Transverse colon (tissue), 4 donors: ENCODE measurements at regions not wholly inside any gene's neighbourhood (a gene's known extent, or its start where the extent isn't known, plus 50 kb on each side); places are given as distances from the start of the nearest gene placed in this dataset.

ENCODE experiments used
- DNase-seq: peaks from one replicate; pipeline ENCODE4 v3.0.0-alpha.2; 2019
- H3K27ac ChIP-seq, 4 donors: fragments of 200-600 bp; sonication (generic); 2 replicates each; pipeline ENCODE4 v1.5.1; 2016 to 2018; ENCODE audit warnings: inconsistent platforms in 4 of 4
- H3K27me3 ChIP-seq: fragments of 200-600 bp; sonication (generic); 2 replicates; pipeline ENCODE4 v1.5.1; 2017; ENCODE audit warnings: inconsistent platforms
- H3K36me3 ChIP-seq, 4 donors: fragments of 200-600 bp; sonication (generic); 2 replicates each; pipeline ENCODE4 v1.5.1; 2017 to 2019; ENCODE audit warnings: inconsistent platforms in 4 of 4
- H3K4me1 ChIP-seq, 4 donors: fragments of 200-600 bp; sonication (generic); 2 replicates each; pipeline ENCODE4 v1.5.1; 2017 to 2020; ENCODE audit warnings: inconsistent platforms in 4 of 4
- H3K4me3 ChIP-seq, 4 donors: fragments of 200-600 bp; sonication (generic); 1 replicate in 1 of 4; 2 replicates in 3 of 4; pipeline versions ENCODE4 v1.5.1 to v1.6.1; 2017 to 2019; ENCODE audit warnings: inconsistent platforms in 4 of 4
- H3K9me3 ChIP-seq, 2 donors: fragments of 200-600 bp; sonication (generic); 2 replicates each; pipeline ENCODE4 v1.5.1; 2017 to 2019; ENCODE audit warnings: inconsistent platforms in 2 of 2
- CTCF ChIP-seq, 5 experiments: fragments of 200-600 bp in 3 of 5; fragments of 450-650 bp in 2 of 5; sonication (generic) in 3 of 5; IDR thresholded peaks; 1 replicate in 2 of 5; 2 replicates in 3 of 5; pipeline ENCODE4 v1.5.1; 2016 to 2017; ENCODE audit warnings: antibody characterized with exemption in 5 of 5, inconsistent platforms in 3 of 5, mild to moderate bottlenecking in 2 of 5, moderate library complexity in 1 of 5
- EP300 ChIP-seq: sonication (generic); formaldehyde crosslinking; IDR thresholded peaks from one replicate; pipeline ENCODE4 v1.6.1; 2017; ENCODE audit warnings: antibody characterized with exemption, low read depth
- POLR2A ChIP-seq: fragments of 450-650 bp; IDR thresholded peaks from one replicate; pipeline ENCODE4 v1.6.1; 2016; ENCODE audit warnings: antibody characterized with exemption, mild to moderate bottlenecking, moderate library complexity
- POLR2AphosphoS5 ChIP-seq, 3 donors: sonication (generic); formaldehyde crosslinking; IDR thresholded peaks; one replicate each; pipeline ENCODE4 v1.6.1; 2016; ENCODE audit warnings: antibody characterized with exemption in 3 of 3
- WGBS, 2 donors: methylation state at CpG; one replicate each; pipeline ENCODE4 v1.1.5; 2018; ENCODE audit warnings: low coverage in 1 of 2; 5-methylcytosine and 5-hydroxymethylcytosine counted together
- in situ Hi-C, 4 donors: fragments of 200-750 bp; cut with MboI; loops; one replicate each; pipeline versions ENCODE4 v1.15.0 to v1.15.1; 2017; ENCODE audit warnings: low sequenced_read_pairs in 3 of 4, low pct_ligation_motif_present in 1 of 4, low pct_unique_long_range_greater_than_20kb in 1 of 4
- intact Hi-C: fragments of 100-400 bp; cut with DNase I; formaldehyde crosslinking; loops from one replicate; pipeline ENCODE4 v1.15.1; 2023; ENCODE audit warnings: low total_unique reads

DNA sequence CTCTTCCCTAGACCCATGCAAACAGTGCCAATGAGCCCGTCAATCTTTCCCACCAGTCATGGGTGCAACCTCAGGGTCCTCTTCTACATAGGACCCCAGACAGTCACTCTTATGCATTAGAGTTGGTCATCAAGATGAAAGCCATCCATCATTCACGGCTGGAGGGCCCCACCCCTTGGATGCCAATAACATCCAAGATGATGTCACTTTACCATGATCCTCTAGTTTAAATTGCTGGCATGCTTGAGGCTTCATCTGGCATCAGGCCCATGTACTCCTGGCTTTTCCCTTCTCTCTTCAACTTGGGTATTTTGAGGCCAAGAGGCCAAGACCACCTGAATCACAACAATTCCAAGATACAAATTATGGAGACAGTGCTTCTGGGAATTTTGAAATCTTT is 91.1 kb upstream of the MAPK4 start:
- no peak for DNase-seq
- H3K27me3 ChIP-seq, result no peaks in the 10 kb centered on the region
- H3K27ac ChIP-seq, result no peak overlapping the region
- H3K4me1 ChIP-seq, result no peaks in the 10 kb centered on the region
- no peak for TF ChIP-seq EP300
- TF ChIP-seq CTCF (IDR thresholded peaks at IDR 0.05), result no peak
- in situ Hi-C loops, result no loop called here
- intact Hi-C loops, result no loop called here
- WGBS, 2 donors, result 79% methylated on average over 2 of the region's 2 CpGs; no CpG with 5 or more reads in 1 of the 2 donors
- H3K36me3 ChIP-seq, result no peaks in the 10 kb centered on the region
- no peaks in the 10 kb centered on the region for H3K9me3 ChIP-seq
- no peak overlapping the region for H3K4me3 ChIP-seq

GRCh38 chr18:50469380-50469781 is 90.5 kb upstream of the MAPK4 start:
- WGBS, 2 donors, result 79% methylated on average over 6 of the region's 6 CpGs; no CpG with 5 or more reads in 1 of the 2 donors
- Histone ChIP-seq H3K27me3 (no peaks in the 10 kb centered on the region), H3K4me1 (no peaks in the 10 kb centered on the region), H3K36me3 (no peaks in the 10 kb centered on the region), H3K4me3 (no peak overlapping the region), H3K9me3 (no peaks in the 10 kb centered on the region), H3K27ac (no peak overlapping the region)
- in situ Hi-C loops (no loop called here), intact Hi-C loops (no loop called here)
- no peak for DNase-seq
- TF ChIP-seq CTCF (IDR thresholded peaks at IDR 0.05) (no peak), POLR2AphosphoS5 (IDR thresholded peaks at IDR 0.05) (no peak), EP300 (no peak), POLR2A (no peak)

DNA sequence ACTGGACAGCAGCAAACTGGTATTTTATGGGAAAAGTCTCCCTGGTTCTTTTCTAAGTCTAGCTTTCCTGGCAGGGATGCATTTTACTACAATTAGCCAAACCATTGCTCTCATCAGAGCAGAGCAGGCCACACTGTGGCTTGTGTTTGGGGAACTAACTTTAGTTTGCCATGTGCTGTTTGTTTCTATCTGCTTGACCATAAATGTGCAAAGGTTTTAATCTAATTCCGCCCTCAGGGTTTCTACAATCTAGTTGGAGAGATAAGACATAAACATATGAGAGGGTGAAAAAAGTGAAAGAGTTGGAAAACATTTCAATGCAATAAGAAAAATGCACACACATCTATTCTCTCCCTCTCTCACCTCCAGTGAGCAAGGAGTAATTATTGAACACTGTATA is 86.9 kb upstream of the MAPK4 start:
- H3K4me3 ChIP-seq, result no peak overlapping the region
- in situ Hi-C loops, result no loop called here
- H3K27me3 ChIP-seq, result no peaks in the 10 kb centered on the region
- TF ChIP-seq CTCF (IDR thresholded peaks at IDR 0.05), result no peak
- TF ChIP-seq POLR2AphosphoS5 (IDR thresholded peaks at IDR 0.05), result no peak
- TF ChIP-seq POLR2A, result no peak
- TF ChIP-seq EP300, result no peak
- no peaks in the 10 kb centered on the region for H3K4me1 ChIP-seq
- H3K27ac ChIP-seq, result no peak overlapping the region
- no peaks in the 10 kb centered on the region for H3K36me3 ChIP-seq
- 68 to 79% methylated on average over 1 of the region's 1 CpG for WGBS, 2 donors
- intact Hi-C loops, result no loop called here
- H3K9me3 ChIP-seq, result no peaks in the 10 kb centered on the region
- DNase-seq, result no peak

- Histone ChIP-seq H3K36me3 (no peaks in the 10 kb centered on the region), H3K27me3 (no peaks in the 10 kb centered on the region), H3K4me1 (no peaks in the 10 kb centered on the region), H3K9me3 (no peaks in the 10 kb centered on the region), H3K27ac (no peak overlapping the region), H3K4me3 (no peak overlapping the region)
- TF ChIP-seq POLR2A, result no peak
- TF ChIP-seq EP300, result no peak
- TF ChIP-seq POLR2AphosphoS5 (IDR thresholded peaks at IDR 0.05), result no peak
- TF ChIP-seq CTCF (IDR thresholded peaks at IDR 0.05), result no peak
- in situ Hi-C loops (no loop called here), intact Hi-C loops (no loop called here)
- no peak for DNase-seq
- WGBS, 2 donors, result 70% methylated on average over 5 of the region's 5 CpGs; no CpG with 5 or more reads in 1 of the 2 donors
Observed at GRCh38 chr18:50473881-50474280, 86.0 kb upstream of the MAPK4 start.
